SK-N-SH (cell line): ENCODE measurements at regions not wholly inside any gene's neighbourhood (a gene's known extent, or its start where the extent isn't known, plus 50 kb on each side); places are given as distances from the start of the nearest gene placed in this dataset.

Experiments
- CTCF ChIA-PET: fragments of 300-600, 350-600 bp; formaldehyde crosslinking; extraction: SDS; loops from one replicate; lab custom pipeline; 2021; lab: Yijun Ruan, JAX
- POLR2A ChIA-PET: fragments of 350-600 bp; sonication (Branson Sonifier 250); formaldehyde crosslinking; extraction: SDS; loops from one replicate; lab custom pipeline; 2020; ENCODE audit warnings: antibody characterized with exemption, inconsistent platforms; lab: Yijun Ruan, JAX
- DNase-seq: peaks from one replicate; pipeline ENCODE4 v3.0.0; 2012
- H2AFZ ChIP-seq: fragments of 200-600 bp; sonication (generic); 2 replicates; pipeline ENCODE4 v1.8.1; 2016; ENCODE audit warnings: antibody characterized with exemption, mild to moderate bottlenecking, low read depth
- H3F3A ChIP-seq: fragments of 200-600 bp; sonication (generic); replicated peaks from 2 replicates; pipeline ENCODE3; 2016; ENCODE audit warnings: antibody characterized with exemption, mild to moderate bottlenecking; ENCODE audit not compliant: insufficient read depth
- H3K27ac ChIP-seq, 2 experiments: fragments of 200-500 bp in 1 of 2; fragments of 200-600 bp in 1 of 2; sonication (Bioruptor generic) in 1 of 2; sonication (generic), shearing (Covaris generic) in 1 of 2; 2 replicates each; pipeline versions ENCODE4 v1.5.1 to v1.6.1; 2014 to 2016; ENCODE audit warnings: low read depth in 2 of 2, inconsistent platforms in 1 of 2, low read length in 1 of 2, mild to moderate bottlenecking in 1 of 2, mixed read lengths in 1 of 2
- H3K27me3 ChIP-seq: fragments of 200-600 bp; sonication (generic), shearing (Covaris generic); 2 replicates; pipeline ENCODE4 v1.6.1; 2016; ENCODE audit warnings: mixed run types; ENCODE audit not compliant: insufficient read depth
- H3K36me3 ChIP-seq, 2 experiments: fragments of 200-500 bp in 1 of 2; fragments of 200-600 bp in 1 of 2; sonication (Bioruptor generic) in 1 of 2; sonication (generic) in 1 of 2; replicated peaks in 1 of 2; 2 replicates each; pipeline versions ENCODE3 to v1.5.1; 2014 to 2016; ENCODE audit warnings: low read length in 1 of 2, mild to moderate bottlenecking in 1 of 2; ENCODE audit not compliant: insufficient read depth in 2 of 2, control insufficient read depth in 1 of 2
- H3K4me1 ChIP-seq, 2 experiments: fragments of 200-500 bp in 1 of 2; fragments of 200-600 bp in 1 of 2; sonication (Bioruptor generic) in 1 of 2; sonication (generic), shearing (Covaris generic) in 1 of 2; 2 replicates each; pipeline versions ENCODE4 v1.5.1 to v1.6.1; 2014 to 2016; ENCODE audit warnings: low read depth in 1 of 2, low read length in 1 of 2, mixed run types in 1 of 2; ENCODE audit not compliant: insufficient read depth in 2 of 2, control insufficient read depth in 1 of 2
- H3K4me2 ChIP-seq: fragments of 200-600 bp; sonication (generic), shearing (Covaris generic); 2 replicates; pipeline ENCODE4 v1.6.1; 2017; ENCODE audit warnings: mixed run types
- H3K4me3 ChIP-seq, 2 experiments: fragments of 200-500 bp in 1 of 2; fragments of 200-600 bp in 1 of 2; sonication (Bioruptor generic) in 1 of 2; sonication (generic), shearing (Covaris generic) in 1 of 2; 2 replicates each; pipeline versions ENCODE4 v1.5.1 to v1.8.1; 2014 to 2016; ENCODE audit warnings: low read depth in 2 of 2, inconsistent platforms in 1 of 2, low read length in 1 of 2, mild to moderate bottlenecking in 1 of 2, mixed read lengths in 1 of 2, moderate library complexity in 1 of 2
- H3K79me2 ChIP-seq: fragments of 200-600 bp; sonication (generic); 2 replicates; pipeline ENCODE4 v1.8.1; 2017; ENCODE audit warnings: mild to moderate bottlenecking; ENCODE audit not compliant: insufficient read depth
- H3K9ac ChIP-seq: fragments of 200-600 bp; sonication (generic); 2 replicates; pipeline ENCODE4 v1.6.1; 2017; ENCODE audit warnings: mixed run types
- H3K9me2 ChIP-seq: fragments of 200-600 bp; sonication (generic); 2 replicates; pipeline ENCODE4 v1.6.1; 2017; ENCODE audit warnings: mixed run types
- H3K9me3 ChIP-seq: fragments of 200-600 bp; sonication (generic); 2 replicates; pipeline ENCODE4 v1.6.1; 2017; ENCODE audit warnings: mixed run types, mild to moderate bottlenecking, moderate library complexity
- H4K20me1 ChIP-seq: fragments of 200-600 bp; sonication (generic); 2 replicates; pipeline ENCODE4 v1.6.1; 2017; ENCODE audit warnings: mild to moderate bottlenecking, mixed run types; ENCODE audit not compliant: insufficient read depth
- CTCF ChIP-seq: fragments of 200-600 bp; sonication (generic); IDR thresholded peaks from 2 replicates; pipeline ENCODE4 v1.6.1; 2017; ENCODE audit warnings: antibody characterized with exemption, mild to moderate bottlenecking, moderate library complexity
- ELF1 ChIP-seq: IDR thresholded peaks from 2 replicates; pipeline ENCODE4 v1.4.0; 2012
- EZH2phosphoT487 ChIP-seq: fragments of 200-600 bp; sonication (generic); IDR thresholded peaks from 2 replicates; pipeline ENCODE4 v1.6.1; 2017; ENCODE audit warnings: low read depth, mixed run types, mild to moderate bottlenecking, antibody characterized with exemption, moderate library complexity, borderline replicate concordance
- GABPA ChIP-seq: IDR thresholded peaks from 2 replicates; pipeline ENCODE4 v1.4.0; 2012; ENCODE audit warnings: low read depth, mild to moderate bottlenecking
- IRF3 ChIP-seq: fragments of 150-350 bp; IDR thresholded peaks from 2 replicates; pipeline ENCODE4 v1.6.1; 2016; ENCODE audit warnings: mild to moderate bottlenecking, low read depth, low read length
- NFIC ChIP-seq: IDR thresholded peaks from 2 replicates; pipeline ENCODE4 v1.4.0; 2012; ENCODE audit warnings: borderline replicate concordance
- RCOR1 ChIP-seq: fragments of 150-350 bp; IDR thresholded peaks from 2 replicates; pipeline ENCODE4 v1.6.1; 2017; ENCODE audit warnings: antibody characterized with exemption, low read length
- RFX5 ChIP-seq: IDR thresholded peaks from 2 replicates; pipeline ENCODE4 v1.6.1; 2012; ENCODE audit warnings: mild to moderate bottlenecking, improper control_type of control experiment, low read length
- RXRA ChIP-seq: IDR thresholded peaks from 2 replicates; pipeline ENCODE4 v1.4.0; 2012; ENCODE audit warnings: low read depth, mild to moderate bottlenecking, borderline replicate concordance
- SIN3A ChIP-seq: IDR thresholded peaks from 2 replicates; pipeline ENCODE4 v1.6.1; 2012; ENCODE audit warnings: low read depth, mild to moderate bottlenecking, low read length, moderate library complexity, borderline replicate concordance
- TEAD4 ChIP-seq: IDR thresholded peaks from 2 replicates; pipeline ENCODE4 v1.4.0; 2012; ENCODE audit warnings: mild to moderate bottlenecking, borderline replicate concordance; ENCODE audit not compliant: insufficient read depth
- USF1 ChIP-seq: IDR thresholded peaks from 2 replicates; pipeline ENCODE4 v1.4.0; 2012; ENCODE audit warnings: low read depth, borderline replicate concordance
- USF2 ChIP-seq: fragments of 150-350 bp; IDR thresholded peaks from 2 replicates; pipeline ENCODE4 v1.6.1; 2017; ENCODE audit warnings: antibody characterized with exemption, low read length, low read depth, borderline replicate concordance
- WGBS: methylation state at CpG from one replicate; pipeline ENCODE4 v1.1.6; 2017; ENCODE audit warnings: low lambda C conversion rate; 5-methylcytosine and 5-hydroxymethylcytosine counted together

- Histone ChIP-seq H4K20me1 (no peaks in the 10 kb centered on the region), H2AFZ (no peak overlapping the region), H3K9ac (no peak overlapping the region), H3K27me3 (no peaks in the 10 kb centered on the region), H3K36me3 (no peaks in the 10 kb centered on the region), H3K4me1 (no peaks in the 10 kb centered on the region), H3K79me2 (no peaks in the 10 kb centered on the region), H3F3A (no peaks in the 10 kb centered on the region), H3K4me3 (no peak overlapping the region), H3K4me2 (no peak overlapping the region), H3K9me2 (no peaks in the 10 kb centered on the region), H3K9me3 (no peaks in the 10 kb centered on the region), H3K27ac (no peak overlapping the region)
- TF ChIP-seq TEAD4 = no peak
- TF ChIP-seq CTCF = 0 out of 2 replicates have a peak, but pooled peaks have one; percentile 12
- ChIA-PET CTCF (no interaction called here), POLR2A (no interaction called here)
- WGBS = 23% methylated on average over 2 of the region's 2 CpGs
- no peak for DNase-seq
Measured at GRCh38 chr4:22999419-22999818, 306.7 kb downstream of the GBA3 start.

- Histone ChIP-seq H3K36me3 (no peaks in the 10 kb centered on the region), H3K9me3 (no peaks in the 10 kb centered on the region), H3K4me3 (no peak overlapping the region), H3K27ac (no peak overlapping the region), H2AFZ (no peak overlapping the region), H4K20me1 (no peaks in the 10 kb centered on the region), H3K27me3 (no peaks in the 10 kb centered on the region), H3F3A (no peaks in the 10 kb centered on the region), H3K9ac (no peak overlapping the region), H3K79me2 (no peaks in the 10 kb centered on the region), H3K4me1 (no peaks in the 10 kb centered on the region), H3K9me2 (no peaks in the 10 kb centered on the region), H3K4me2 (no peak overlapping the region)
- TF ChIP-seq GABPA = no peak
- no peak for TF ChIP-seq USF2
- no peak for TF ChIP-seq USF1
- TF ChIP-seq ELF1 = no peak
- TF ChIP-seq IRF3 = no peak
- TF ChIP-seq NFIC = no peak
- TF ChIP-seq RCOR1 = no peak
- no peak for TF ChIP-seq SIN3A
- TF ChIP-seq RFX5 = no peak
- TF ChIP-seq EZH2phosphoT487 = no peak
- no peak for TF ChIP-seq RXRA
- CTCF ChIA-PET = no interaction called here
- WGBS = 17% methylated on average over 12 of the region's 12 CpGs
- POLR2A ChIA-PET = no interaction called here
- no peak for DNase-seq
Measured at GRCh38 chr4:22997358-22998224, 304.9 kb downstream of the GBA3 start.
